GM19351 (cell line): ENCODE measurements at regions not wholly inside any gene's neighbourhood (a gene's known extent, or its start where the extent isn't known, plus 50 kb on each side); places are given as distances from the start of the nearest gene placed in this dataset.

Experiments
- ATAC-seq: cut with Tn5 transposase; IDR thresholded peaks from one replicate; pipeline ENCODE4 v1.9.1; 2021; ENCODE audit warnings: mild to moderate bottlenecking, moderate library complexity; ENCODE audit not compliant: unreplicated experiment

DNA sequence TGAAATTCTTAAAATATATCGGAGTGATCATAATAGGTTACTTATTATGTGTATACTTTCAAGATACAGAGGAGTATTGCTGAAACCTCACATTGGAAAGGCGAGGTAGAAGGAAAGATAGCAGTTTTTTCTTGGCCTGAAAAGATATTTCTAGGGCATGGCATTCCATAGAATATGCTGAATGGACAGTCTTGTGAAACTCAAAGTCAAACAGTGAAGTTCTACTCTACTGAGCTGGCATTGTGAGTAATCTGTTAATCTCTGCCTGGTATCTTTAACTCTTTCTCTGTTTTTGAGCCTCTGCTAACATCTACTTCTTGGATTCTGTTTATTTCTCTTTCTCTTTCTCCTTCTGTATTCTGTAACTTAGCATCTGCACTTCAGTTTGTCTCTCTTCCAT lies 176.3 kb upstream of the ZBTB20 start:
- ATAC-seq = no peak

- no peak for ATAC-seq
Observed at GRCh38 chr3:115324056-115324455, 177.0 kb upstream of the ZBTB20 start.

GRCh38 chr3:115325539-115325938 lies 178.5 kb upstream of the ZBTB20 start:
- no peak for ATAC-seq

DNA sequence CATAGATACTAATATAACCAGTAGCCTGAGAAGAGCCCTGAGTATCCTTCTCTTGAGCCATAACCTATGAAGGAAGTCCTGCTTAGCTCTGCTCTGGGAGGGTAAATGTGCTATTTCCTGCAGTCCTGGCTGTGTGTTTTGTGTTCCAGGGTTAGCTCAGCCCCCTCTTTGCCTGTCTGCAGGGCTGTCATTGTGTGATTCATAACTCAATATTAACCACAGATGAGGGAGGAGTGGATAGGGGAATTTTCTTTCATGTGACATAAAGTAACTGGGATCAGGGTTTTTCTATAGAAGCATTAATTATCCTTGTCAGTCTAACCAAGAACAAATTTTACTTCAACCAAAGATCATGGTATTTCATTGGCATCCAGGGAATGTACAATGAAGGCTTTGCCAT lies 183.3 kb upstream of the ZBTB20 start:
- ATAC-seq = no peak

DNA sequence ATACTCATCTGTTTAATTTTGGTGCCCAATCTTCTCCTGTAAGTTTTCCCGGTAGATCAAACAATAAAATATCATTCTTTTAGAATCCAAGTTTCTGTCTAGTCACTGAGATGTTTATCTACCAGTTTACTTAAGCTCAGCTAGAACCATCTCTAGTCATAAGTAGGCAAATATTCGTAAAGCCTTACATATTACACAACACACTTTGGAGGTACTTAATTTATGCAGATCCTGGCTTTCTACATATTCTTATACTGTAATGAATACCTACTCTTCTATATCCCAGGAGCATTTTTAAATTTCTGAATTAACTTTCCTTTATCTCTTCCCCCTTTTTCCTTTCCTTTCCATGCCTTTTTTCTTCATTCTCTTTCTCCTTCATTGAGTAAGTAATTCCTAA lies 185.9 kb upstream of the ZBTB20 start:
- ATAC-seq = no peak

DNA sequence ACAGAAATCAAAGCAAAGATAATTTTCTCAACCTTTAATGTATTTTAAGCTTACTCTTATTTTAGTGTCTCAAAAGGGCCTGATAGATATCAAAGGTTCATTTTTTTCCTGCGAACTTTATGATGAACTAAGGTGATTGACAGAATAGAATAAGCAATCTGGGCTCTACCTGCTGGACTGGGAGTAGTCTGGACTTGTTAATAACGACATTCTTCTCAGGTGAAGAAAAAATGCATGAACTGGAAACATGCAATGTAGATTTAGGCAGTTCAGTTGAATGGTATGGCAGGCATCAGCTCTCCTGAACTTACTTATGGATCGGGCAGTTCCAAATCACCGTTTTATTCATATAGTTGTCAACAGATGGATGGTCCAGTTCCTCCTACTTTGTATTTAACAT lies 189.7 kb upstream of the ZBTB20 start:
- ATAC-seq = no peak

- ATAC-seq = no peak
Observed at GRCh38 chr3:115340586-115340985, 193.5 kb upstream of the ZBTB20 start.

DNA sequence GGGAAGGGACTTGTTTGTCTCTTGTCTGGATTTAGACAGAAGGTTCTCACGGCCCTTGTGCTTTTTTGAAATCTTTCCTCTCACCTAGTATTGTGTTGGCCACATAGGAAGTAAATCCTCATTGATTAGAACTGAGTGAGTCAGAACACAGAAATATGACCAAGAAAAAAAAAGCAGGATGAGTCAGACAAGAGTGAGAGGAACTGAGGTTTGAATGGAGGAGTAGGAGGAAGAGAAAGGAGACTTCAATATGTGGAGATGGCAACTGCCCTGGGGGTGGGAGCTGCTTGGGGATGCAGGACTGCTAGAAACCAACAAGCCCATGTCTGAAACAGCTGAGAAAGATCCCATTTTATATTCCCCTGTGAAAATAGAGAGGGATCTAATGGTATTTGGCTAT lies 194.1 kb upstream of the ZBTB20 start:
- no peak for ATAC-seq

GRCh38 chr3:115347737-115348136 lies 200.6 kb upstream of the ZBTB20 start:
- ATAC-seq = no peak

DNA sequence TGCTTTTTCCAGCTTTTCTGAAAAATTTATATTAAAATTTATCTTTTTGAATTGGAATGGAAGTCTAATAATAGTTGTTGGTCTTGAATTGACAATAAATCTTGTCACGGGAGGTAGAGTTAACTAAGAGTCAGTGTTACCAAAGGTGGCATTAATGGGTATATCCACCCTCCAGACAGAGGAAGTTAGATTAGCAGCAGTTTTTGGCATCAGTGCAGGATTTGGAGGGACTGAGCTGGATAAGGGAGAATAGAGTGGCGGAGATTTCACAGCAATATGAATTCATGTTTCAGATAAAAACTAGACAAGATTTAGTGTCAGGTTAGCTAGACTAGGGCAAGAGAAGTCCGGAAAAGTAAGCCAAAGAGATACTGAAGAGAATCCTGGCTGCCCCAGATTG lies 201.3 kb upstream of the ZBTB20 start:
- no peak for ATAC-seq

DNA sequence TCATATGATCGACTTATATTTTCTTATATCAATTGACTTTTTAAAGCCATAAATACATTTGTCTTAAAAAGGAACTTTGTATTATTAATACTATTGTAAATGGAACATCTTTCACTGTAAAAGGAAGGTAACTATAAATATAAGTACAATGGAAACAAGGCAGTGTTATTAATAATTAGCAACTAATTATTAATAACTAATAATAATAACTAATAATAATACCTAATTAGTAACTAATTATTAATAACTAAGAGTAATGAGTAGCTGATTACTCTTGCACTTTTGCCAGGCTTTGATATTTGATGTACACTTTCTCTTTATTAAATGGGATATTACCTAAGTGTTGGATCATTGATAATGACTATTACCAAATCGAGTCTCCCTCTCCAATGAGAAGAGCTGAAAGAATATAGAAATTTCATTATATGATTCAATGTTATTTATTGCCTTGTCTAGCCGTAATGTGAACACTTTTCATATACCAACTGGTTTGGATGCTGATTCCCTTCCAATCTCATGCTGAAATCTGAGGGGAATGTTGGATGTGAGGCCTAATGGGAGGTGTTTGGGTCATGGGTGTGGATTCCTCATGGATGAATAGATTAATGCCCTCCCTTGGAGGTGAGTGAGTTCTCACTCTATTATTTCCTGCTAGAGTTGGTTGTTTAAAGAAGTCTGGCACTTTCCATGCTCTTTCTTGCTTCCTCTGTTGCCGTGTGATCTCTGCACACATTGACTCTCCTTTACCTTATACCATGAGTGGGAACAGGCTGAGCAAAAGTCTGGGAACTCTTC lies 202.1 kb upstream of the ZBTB20 start:
- no peak for ATAC-seq

- ATAC-seq = no peak
Observed at GRCh38 chr3:115350606-115351005, 203.5 kb upstream of the ZBTB20 start.

GRCh38 chr3:115351193-115351592 lies 204.1 kb upstream of the ZBTB20 start:
- ATAC-seq = no peak

GRCh38 chr3:115354010-115354409 lies 206.9 kb upstream of the ZBTB20 start:
- no peak for ATAC-seq

DNA sequence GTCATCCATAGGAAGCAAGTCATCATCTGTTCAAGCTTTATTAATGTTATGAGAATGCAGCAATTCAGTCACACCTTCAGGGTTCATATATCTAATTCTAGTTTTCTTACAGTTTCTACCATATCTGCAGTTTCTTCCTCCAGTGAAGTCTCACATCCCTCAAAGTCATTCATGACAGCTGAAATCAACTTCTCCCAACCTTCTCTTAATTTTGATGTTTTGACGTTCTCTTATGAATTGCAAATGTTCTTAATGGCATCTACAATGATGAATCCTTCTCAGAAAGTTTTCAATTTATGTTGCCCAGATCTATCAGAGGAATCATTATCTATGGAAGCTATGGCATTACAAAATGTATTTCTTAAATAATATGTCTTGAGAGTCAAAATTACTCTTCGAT lies 210.4 kb upstream of the ZBTB20 start:
- ATAC-seq = no peak

DNA sequence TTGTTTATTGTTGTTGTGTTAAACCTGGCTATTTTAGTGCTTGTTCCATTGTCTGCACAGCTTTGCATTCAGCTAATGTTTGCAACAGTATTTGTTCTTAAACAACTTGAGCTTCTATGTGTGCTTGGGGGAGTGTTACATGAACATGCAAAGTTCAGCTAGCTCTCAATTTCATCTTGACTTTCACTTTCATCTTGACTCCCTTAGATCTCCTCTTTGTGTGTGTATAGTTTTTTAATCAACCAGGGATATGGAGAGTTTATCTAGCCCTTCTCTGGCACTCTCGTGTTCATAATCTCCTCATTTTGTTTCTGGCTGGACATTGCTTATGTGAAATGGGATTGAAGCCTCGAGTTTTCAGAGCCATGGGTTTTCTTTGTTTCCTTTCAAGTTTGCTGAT lies 212.4 kb upstream of the ZBTB20 start:
- ATAC-seq = peak; percentile 99

DNA sequence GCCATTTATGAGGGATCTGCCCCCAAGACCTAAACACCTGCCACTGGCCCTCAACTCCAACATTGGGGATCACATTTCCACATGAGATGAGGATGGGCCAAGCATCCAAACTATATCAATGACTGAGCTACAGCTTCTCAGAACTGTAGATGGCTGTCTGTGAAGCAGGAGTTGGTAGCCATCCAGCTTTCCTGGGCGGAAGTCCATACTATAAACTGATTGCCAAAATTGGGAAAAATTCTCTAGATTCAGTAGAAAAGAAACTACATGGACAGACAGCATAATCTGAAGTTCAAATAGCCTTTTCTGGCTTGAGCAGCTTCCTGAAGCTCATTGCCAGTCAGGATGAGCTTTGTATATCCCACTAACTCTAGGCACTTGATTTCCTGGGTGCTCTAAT lies 214.7 kb upstream of the ZBTB20 start:
- no peak for ATAC-seq

- ATAC-seq = no peak
Observed at GRCh38 chr3:115363071-115363470, 216.0 kb upstream of the ZBTB20 start.

DNA sequence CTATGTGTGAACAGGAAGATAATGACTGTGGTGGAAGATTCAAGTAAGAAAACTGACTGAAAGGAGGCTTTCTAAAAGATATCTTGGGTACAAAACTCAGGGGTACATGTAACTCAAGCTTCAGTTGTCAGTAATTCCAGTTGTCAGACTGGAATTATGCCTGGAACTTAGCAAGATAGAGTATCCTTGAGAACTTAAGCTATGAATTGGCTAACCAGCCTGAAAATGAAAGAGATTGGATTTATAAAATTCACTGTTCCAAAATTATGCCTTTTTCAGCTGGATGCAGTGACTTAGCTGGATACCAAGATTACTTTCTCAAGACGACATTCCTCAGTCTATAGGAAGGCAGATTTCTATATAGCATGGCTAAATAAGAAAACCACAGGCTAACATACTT lies 221.9 kb upstream of the ZBTB20 start:
- no peak for ATAC-seq

- no peak for ATAC-seq
Observed at GRCh38 chr3:115375362-115375761, 228.3 kb upstream of the ZBTB20 start.

DNA sequence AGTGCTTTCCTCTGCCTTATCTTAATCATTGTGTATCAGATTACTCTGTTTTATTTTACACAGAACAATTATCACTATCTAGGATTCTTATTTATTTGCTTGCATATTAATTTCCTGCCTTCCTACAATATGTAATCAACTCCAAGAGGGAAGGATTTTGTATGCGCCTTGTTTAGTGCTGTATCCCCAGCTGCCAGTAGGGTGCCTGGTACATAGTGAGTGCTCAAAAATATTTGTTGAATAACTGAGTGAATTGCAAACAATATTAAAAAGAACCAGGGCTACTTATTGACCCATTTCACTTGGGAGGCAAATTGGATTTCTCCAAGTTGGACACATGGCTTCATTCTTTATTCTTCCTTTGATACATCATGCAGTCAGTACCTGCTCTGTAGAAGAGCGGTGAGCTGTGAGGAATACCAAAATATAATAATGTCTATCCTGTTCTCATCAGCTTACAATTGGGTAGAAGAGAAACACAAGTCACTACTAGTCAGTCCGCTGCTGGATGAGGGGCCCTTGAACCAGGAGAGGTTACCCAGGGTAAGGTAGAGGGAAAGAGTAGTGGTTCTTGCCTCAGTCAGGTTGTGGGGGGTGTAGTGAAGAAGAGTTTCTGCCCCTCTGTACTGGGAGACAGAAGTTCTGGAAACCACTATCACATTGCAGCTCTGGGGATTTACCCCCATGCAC lies 233.9 kb upstream of the ZBTB20 start:
- no peak for ATAC-seq

DNA sequence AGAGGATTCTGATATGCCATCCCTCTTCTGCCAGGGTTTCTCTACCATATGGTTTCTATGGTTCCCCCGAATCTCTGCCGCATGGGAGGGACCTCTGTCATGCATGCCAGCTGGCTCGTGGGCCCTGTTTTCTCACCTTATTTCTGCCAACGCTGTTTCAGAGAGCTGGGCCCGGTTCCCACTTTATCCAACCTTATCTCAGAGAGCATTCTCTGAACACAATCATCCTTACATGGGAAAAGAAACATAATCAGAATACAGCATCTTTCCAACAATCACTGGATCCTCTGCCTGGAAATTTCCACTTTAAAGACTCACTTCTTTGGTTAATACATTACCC lies 234.5 kb upstream of the ZBTB20 start:
- no peak for ATAC-seq

- ATAC-seq = no peak
Observed at GRCh38 chr3:115381931-115382330, 234.8 kb upstream of the ZBTB20 start.
